IMR-90 (cell line): ENCODE measurements at regions not wholly inside any gene's neighbourhood (a gene's known extent, or its start where the extent isn't known, plus 50 kb on each side); places are given as distances from the start of the nearest gene placed in this dataset.

Experiments
- ATAC-seq: fragments of 200-7000 bp; cut with Tn5 transposase; 2 replicates; pipeline ENCODE4 v1.9.1; 2020; ENCODE audit warnings: low read depth, mild to moderate bottlenecking, moderate library complexity
- BruUV-seq: library from RNA; stranded (reverse); fragments of 400-500 nt; replicated peaks from 2 replicates; lab custom pipeline; 2021; lab: Mats Ljungman, UMichigan
- CTCF ChIA-PET: fragments of 300-600 bp; formaldehyde crosslinking; extraction: SDS; loops from one replicate; lab custom pipeline; 2021; ENCODE audit warnings: antibody characterized with exemption; lab: Yijun Ruan, JAX
- POLR2A ChIA-PET: fragments of 300-600 bp; sonication (Branson Sonifier 250); formaldehyde crosslinking; loops from one replicate; lab custom pipeline; 2022; ENCODE audit warnings: antibody characterized with exemption; ENCODE audit not compliant: unreplicated experiment; lab: Charles Lee
- DNase-seq: peaks from one replicate; pipeline ENCODE4 v3.0.0; 2013
- H2AFZ ChIP-seq: replicated peaks from 2 replicates; pipeline ENCODE3; 2013; ENCODE audit warnings: low read length, mild to moderate bottlenecking; ENCODE audit not compliant: poor library complexity
- H2AK5ac ChIP-seq: 2 replicates; pipeline ENCODE4 v1.6.1; 2013; ENCODE audit warnings: low read depth, low read length, inconsistent platforms
- H2AK9ac ChIP-seq: replicated peaks from 2 replicates; pipeline ENCODE3; 2013; ENCODE audit warnings: mild to moderate bottlenecking, low read depth, low read length, moderate library complexity; ENCODE audit not compliant: poor library complexity
- H2BK120ac ChIP-seq: 2 replicates; pipeline ENCODE4 v1.6.1; 2013; ENCODE audit warnings: low read depth, low read length, inconsistent platforms
- H2BK15ac ChIP-seq: 3 replicates; pipeline ENCODE4 v1.6.1; 2013; ENCODE audit warnings: low read depth, low read length, inconsistent platforms
- H2BK20ac ChIP-seq: 2 replicates; pipeline ENCODE4 v1.6.1; 2013; ENCODE audit warnings: low read depth, mild to moderate bottlenecking, inconsistent platforms, low read length, moderate library complexity
- H2BK5ac ChIP-seq: 2 replicates; pipeline ENCODE4 v1.6.1; 2013; ENCODE audit warnings: mild to moderate bottlenecking, low read depth, low read length, inconsistent platforms; ENCODE audit not compliant: poor library complexity, severe bottlenecking
- H3K14ac ChIP-seq: replicated peaks from 2 replicates; pipeline ENCODE4 v1.6.1; 2013; ENCODE audit warnings: low read depth, low read length, inconsistent platforms
- H3K18ac ChIP-seq: 2 replicates; pipeline ENCODE4 v1.6.1; 2013; ENCODE audit warnings: low read depth, low read length, control low read depth
- H3K23ac ChIP-seq: 2 replicates; pipeline ENCODE4 v1.6.1; 2013; ENCODE audit warnings: low read depth, low read length, inconsistent platforms
- H3K27ac ChIP-seq: 2 replicates; pipeline ENCODE4 v1.5.1; 2013; ENCODE audit warnings: mild to moderate bottlenecking, control low read depth, low read length; ENCODE audit not compliant: insufficient read depth
- H3K27me3 ChIP-seq: 2 replicates; pipeline ENCODE4 v1.6.1; 2013; ENCODE audit warnings: low read length; ENCODE audit not compliant: control insufficient read depth, insufficient read depth
- H3K36me3 ChIP-seq: 2 replicates; pipeline ENCODE4 v1.6.1; 2013; ENCODE audit warnings: low read length, mixed read lengths; ENCODE audit not compliant: control insufficient read depth, insufficient read depth
- H3K4ac ChIP-seq: 2 replicates; pipeline ENCODE4 v1.6.1; 2013; ENCODE audit warnings: low read depth, low read length, inconsistent platforms
- H3K4me1 ChIP-seq: 2 replicates; pipeline ENCODE4 v1.6.1; 2013; ENCODE audit warnings: low read length, mixed read lengths; ENCODE audit not compliant: control insufficient read depth, insufficient read depth
- H3K4me2 ChIP-seq: 2 replicates; pipeline ENCODE4 v1.6.1; 2013; ENCODE audit warnings: low read depth, mild to moderate bottlenecking, control low read depth, low read length, moderate library complexity
- H3K4me3 ChIP-seq: 2 replicates; pipeline ENCODE4 v1.5.1; 2013; ENCODE audit warnings: low read depth, mild to moderate bottlenecking, control low read depth, low read length, moderate library complexity; ENCODE audit not compliant: insufficient read depth
- H3K56ac ChIP-seq: 2 replicates; pipeline ENCODE4 v1.6.1; 2013; ENCODE audit warnings: low read length, inconsistent platforms; ENCODE audit not compliant: insufficient read depth; ENCODE audit errors: extremely low read depth
- H3K79me1 ChIP-seq, 2 experiments: 2 replicates each; pipeline ENCODE4 v1.6.1; 2013; ENCODE audit warnings: low read length in 2 of 2, inconsistent platforms in 1 of 2, low read depth in 1 of 2
- H3K9ac ChIP-seq: 2 replicates; pipeline ENCODE4 v1.6.1; 2013; ENCODE audit warnings: low read depth, low read length, control low read depth
- H3K9me1 ChIP-seq: 2 replicates; pipeline ENCODE4 v1.6.1; 2013; ENCODE audit warnings: low read length, inconsistent platforms; ENCODE audit not compliant: insufficient read depth
- H3K9me3 ChIP-seq: 2 replicates; pipeline ENCODE4 v1.6.1; 2013; ENCODE audit warnings: low read length; ENCODE audit not compliant: control insufficient read depth, insufficient read depth
- H4K20me1 ChIP-seq: 2 replicates; pipeline ENCODE4 v1.6.1; 2013; ENCODE audit warnings: low read length, inconsistent platforms; ENCODE audit not compliant: insufficient read depth
- H4K5ac ChIP-seq: 2 replicates; pipeline ENCODE4 v1.6.1; 2013; ENCODE audit warnings: mild to moderate bottlenecking, low read depth, low read length, control low read depth
- H4K8ac ChIP-seq, 2 experiments: 2 replicates each; pipeline ENCODE4 v1.6.1; 2013; ENCODE audit warnings: low read depth in 2 of 2, low read length in 2 of 2, control low read depth in 1 of 2, inconsistent platforms in 1 of 2
- H4K91ac ChIP-seq: 2 replicates; pipeline ENCODE4 v1.6.1; 2013; ENCODE audit warnings: low read depth, low read length, inconsistent platforms; ENCODE audit not compliant: insufficient read depth
- CEBPB ChIP-seq: IDR thresholded peaks from 2 replicates; pipeline ENCODE4 v1.6.1; 2012; ENCODE audit warnings: low read depth, low read length, improper control_type of control experiment
- CTCF ChIP-seq: conservative IDR thresholded peaks from 2 replicates; pipeline ENCODE4 v1.5.1; 2012; ENCODE audit warnings: mild to moderate bottlenecking, low read depth, low read length, improper control_type of control experiment
- MAFK ChIP-seq: IDR thresholded peaks from 2 replicates; pipeline ENCODE4 v1.6.1; 2012; ENCODE audit warnings: low read depth, low read length, improper control_type of control experiment
- RAD21 ChIP-seq: IDR thresholded peaks from 2 replicates; pipeline ENCODE4 v1.6.1; 2012; ENCODE audit warnings: low read length, improper control_type of control experiment
- RCOR1 ChIP-seq: IDR thresholded peaks from 2 replicates; pipeline ENCODE4 v1.6.1; 2012; ENCODE audit warnings: mild to moderate bottlenecking, low read length, improper control_type of control experiment; ENCODE audit not compliant: insufficient replicate concordance
- USF2 ChIP-seq: fragments of 150-350 bp; IDR thresholded peaks from 2 replicates; pipeline ENCODE4 v1.6.1; 2017; ENCODE audit warnings: mild to moderate bottlenecking, antibody characterized with exemption, low read length, low read depth
- WGBS, 2 experiments: methylation state at CpG; one replicate each; pipeline versions ENCODE4 v1.1.5 to v1.1.7; 2013; ENCODE audit warnings: missing lambda C conversion rate in 2 of 2; ENCODE audit not compliant: insufficient read length in 1 of 2; ENCODE audit errors: extremely low coverage in 2 of 2; 5-methylcytosine and 5-hydroxymethylcytosine counted together
- dilution Hi-C: fragments of 300-500 bp; cut with HindIII; formaldehyde crosslinking; loops from one replicate; pipeline ENCODE4 v1.14.3; 2018; ENCODE audit warnings: low sequenced_read_pairs; ENCODE audit not compliant: unreplicated experiment
- in situ Hi-C: fragments of 300-500 bp; cut with MboI; formaldehyde crosslinking; loops from 3 replicates; pipeline ENCODE4 v1.14.3; 2019; ENCODE audit warnings: low sequenced_read_pairs, inconsistent platforms, mixed read lengths
- intact Hi-C: fragments of 100-400 bp; cut with micrococcal nuclease; formaldehyde crosslinking; loops from 2 replicates; pipeline ENCODE4 v1.10.0; 2022

GRCh38 chr6:113626475-113626874 is 230.7 kb upstream of the MARCKS start:
- Histone ChIP-seq H3K4me1 (peaks cover 5% of the 10 kb centered on the region), H3K9me3 (no peaks in the 10 kb centered on the region), H4K91ac (no peak overlapping the region), H3K79me1 (no peaks in the 10 kb centered on the region), H2BK120ac (no peak overlapping the region), H3K4me2 (no peak overlapping the region), H4K20me1 (no peaks in the 10 kb centered on the region), H4K5ac (no peak overlapping the region), H3K18ac (no peak overlapping the region), H3K4ac (no peak overlapping the region), H4K8ac (no peak overlapping the region), H2BK5ac (no peak overlapping the region), H3K27ac (no peak overlapping the region), H3K27me3 (no peaks in the 10 kb centered on the region), H2AFZ (no peak overlapping the region), H2AK9ac (no peak overlapping the region), H3K14ac (no peak overlapping the region), H3K4me3 (no peak overlapping the region), H3K23ac (no peak overlapping the region), H2BK20ac (no peak overlapping the region), H2AK5ac (no peak overlapping the region), H3K9me1 (peaks cover 4% of the 10 kb centered on the region), H3K56ac (no peak overlapping the region), H3K9ac (no peak overlapping the region), H2BK15ac (no peak overlapping the region), H3K36me3 (no peaks in the 10 kb centered on the region)
- intact Hi-C loops (no loop called here), dilution Hi-C loops (no loop called here), in situ Hi-C loops (no loop called here)
- TF ChIP-seq RCOR1 (no peak), CTCF (no peak), RAD21 (no peak), MAFK (no peak), USF2 (no peak), CEBPB (no peak)
- ATAC-seq (no peak), DNase-seq (no peak)
- CTCF ChIA-PET = no interaction called here
- no CpG with 5 or more reads among the region's 1 CpG for WGBS, 2 experiments
- no TSS peak for BruUV-seq
- POLR2A ChIA-PET = no interaction called here
